GM19240 (cell line): ENCODE measurements at regions not wholly inside any gene's neighbourhood (a gene's known extent, or its start where the extent isn't known, plus 50 kb on each side); places are given as distances from the start of the nearest gene placed in this dataset.

Source experiments
- DNase-seq: peaks from one replicate; pipeline ENCODE4 v3.0.0; 2011; ENCODE audit warnings: low spot score; ENCODE audit not compliant: insufficient read length

DNA sequence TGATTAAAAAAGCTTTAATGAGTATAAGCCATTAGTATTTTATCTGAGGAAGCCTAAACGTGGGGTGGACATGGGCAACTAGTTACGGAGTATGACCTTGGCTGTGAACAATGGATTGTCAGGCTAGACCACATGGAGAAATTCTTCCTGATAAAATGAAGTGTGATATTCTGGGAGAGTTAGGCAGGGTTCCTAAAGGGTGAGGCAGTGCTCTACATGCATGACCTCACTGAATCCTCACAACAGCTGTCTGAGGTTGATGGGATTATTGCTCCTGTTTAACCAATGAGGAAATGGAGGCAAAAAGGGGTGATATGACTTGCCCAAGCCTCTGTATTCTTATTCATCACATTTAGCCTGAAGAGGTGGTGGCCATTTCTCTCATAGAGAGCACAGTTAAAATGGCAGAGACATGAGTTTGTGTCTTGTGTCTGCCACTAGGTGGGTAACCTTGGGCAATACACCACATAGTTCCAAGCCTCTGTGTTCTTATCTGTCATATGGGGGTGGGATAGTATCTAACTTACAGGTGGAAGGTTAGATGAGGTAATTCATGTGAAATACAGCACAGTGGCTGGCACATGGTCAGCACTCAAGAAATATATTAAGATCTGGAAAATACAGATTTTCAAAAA lies 96.1 kb upstream of the NR3C1 start:
- DNase-seq, result no peak

- DNase-seq, result no peak
These were observed 95.3 kb upstream of the NR3C1 start for GRCh38 chr5:143498821-143499220.

DNA sequence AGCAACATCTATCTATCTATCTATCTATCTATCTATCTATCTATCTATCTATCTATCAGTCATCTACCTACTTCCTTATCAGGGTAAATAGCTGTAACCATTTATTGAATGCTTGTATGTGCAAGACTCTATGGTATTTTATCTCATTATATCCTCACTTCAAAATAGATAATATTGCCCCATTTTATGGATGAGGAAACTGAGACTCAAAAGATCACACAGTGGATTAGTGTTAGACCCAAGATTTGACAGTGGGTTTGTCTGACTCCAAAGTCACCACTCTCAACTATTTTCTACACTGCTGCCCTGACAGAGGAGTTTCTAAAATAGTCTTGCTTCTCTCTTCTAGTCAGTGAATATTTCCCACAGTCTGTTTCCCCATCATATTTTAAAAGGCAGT lies 94.3 kb upstream of the NR3C1 start:
- no peak for DNase-seq

GRCh38 chr5:143496943-143497342 lies 93.5 kb upstream of the NR3C1 start:
- no peak for DNase-seq

DNA sequence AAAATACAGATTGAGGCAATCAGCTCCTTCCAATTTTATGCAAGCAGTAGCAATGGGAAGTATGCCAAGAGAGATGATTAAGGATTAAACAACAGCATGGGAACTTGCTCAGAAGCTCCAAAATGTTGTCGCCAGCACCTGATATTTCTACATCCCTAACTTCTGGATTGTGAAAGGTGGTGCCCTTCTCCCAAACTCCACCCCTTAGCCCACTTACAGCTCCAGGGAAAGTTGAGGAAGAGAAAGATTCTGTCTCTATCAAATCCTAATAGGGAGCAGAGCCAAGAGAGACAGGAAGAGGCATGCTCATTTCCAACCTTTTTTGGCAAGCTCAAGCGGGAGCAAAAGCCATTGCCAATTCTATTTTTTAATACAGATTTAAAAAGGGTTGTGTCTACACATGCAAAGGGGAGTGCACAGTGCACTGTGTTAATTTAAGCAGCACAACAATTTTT lies 92.4 kb upstream of the NR3C1 start:
- DNase-seq, result no peak

DNA sequence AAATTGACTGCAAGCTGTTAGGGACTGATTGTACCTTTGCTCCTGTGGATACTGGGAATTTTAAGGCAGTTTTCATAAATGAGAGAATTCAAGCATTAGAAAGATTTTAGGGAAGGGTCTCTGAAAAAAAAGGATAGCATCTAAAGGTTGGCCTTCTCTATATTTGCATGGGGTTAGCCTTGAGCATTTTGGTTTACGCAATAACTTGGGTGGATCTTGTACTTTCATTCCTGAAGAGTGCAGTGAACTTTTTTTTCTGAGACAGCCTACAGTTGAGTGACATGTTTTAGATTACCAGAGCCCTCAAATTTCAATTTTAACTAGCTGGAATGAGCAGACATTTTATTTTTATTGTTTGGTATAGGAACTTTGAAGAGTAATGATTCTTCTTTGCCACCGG lies 91.6 kb upstream of the NR3C1 start:
- no peak for DNase-seq

DNA sequence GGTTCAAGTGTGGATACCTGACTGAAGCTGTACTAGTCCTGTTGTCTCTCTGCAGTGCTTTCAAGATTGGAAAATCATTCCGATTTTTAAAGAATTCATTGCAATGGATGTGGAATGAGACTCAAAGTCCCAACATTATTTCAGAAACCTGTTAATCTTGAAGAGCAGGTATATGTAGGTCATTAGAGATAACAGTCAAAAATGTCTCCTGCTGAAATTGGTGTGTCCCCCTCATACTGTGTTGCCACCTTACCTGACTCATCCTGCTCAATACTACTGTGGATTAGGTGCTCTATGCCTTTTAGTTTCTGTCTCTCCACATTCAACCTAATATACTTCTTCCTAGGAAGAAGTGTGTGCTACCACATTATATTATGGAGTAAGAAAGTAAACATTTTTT lies 91.1 kb upstream of the NR3C1 start:
- DNase-seq, result no peak

DNA sequence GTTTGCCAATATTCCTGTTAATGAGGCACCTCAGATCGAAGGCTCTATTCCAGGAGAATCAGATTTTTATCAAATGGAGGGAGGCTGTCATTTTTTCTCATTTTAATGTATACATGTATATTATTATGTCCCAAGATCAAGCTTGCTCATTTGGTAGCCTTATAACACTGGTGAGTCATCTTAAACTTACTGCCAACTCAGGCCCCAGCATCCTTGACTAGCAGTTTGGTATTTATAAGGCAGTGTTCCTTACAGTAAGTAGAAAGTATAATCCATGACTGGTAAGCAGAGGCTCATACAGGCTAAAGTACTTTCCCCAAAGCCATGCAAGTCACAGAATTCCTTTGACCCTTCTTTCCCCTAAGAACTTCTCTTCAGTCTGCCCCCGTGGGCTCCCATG lies 90.7 kb upstream of the NR3C1 start:
- DNase-seq, result no peak

GRCh38 chr5:143492783-143493182 lies 89.3 kb upstream of the NR3C1 start:
- no peak for DNase-seq

DNA sequence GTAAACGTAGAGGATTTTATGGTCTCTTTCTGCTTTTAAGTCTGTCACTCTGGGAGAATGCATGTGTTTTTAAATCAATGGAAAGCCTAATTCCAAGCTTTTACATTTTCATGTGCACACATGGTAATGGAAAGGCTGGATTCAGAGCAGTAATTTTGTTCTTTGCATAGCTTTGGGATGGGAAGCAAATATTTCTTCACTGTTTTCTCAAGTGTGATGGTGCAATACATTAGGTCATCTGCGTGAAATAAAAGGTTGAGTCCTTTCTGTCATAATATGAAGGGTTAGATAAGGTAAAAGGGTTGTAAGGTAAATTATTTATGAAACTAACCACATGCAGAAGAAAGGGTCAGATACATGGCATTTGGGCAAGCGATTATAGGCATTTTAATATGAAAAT lies 88.2 kb upstream of the NR3C1 start:
- DNase-seq, result no peak

- DNase-seq, result no peak
These were observed 84.9 kb upstream of the NR3C1 start for GRCh38 chr5:143488381-143488780.

GRCh38 chr5:143484601-143485000 lies 81.1 kb upstream of the NR3C1 start:
- DNase-seq, result no peak

- DNase-seq, result no peak
These were observed 78.4 kb upstream of the NR3C1 start for GRCh38 chr5:143481697-143482531.

DNA sequence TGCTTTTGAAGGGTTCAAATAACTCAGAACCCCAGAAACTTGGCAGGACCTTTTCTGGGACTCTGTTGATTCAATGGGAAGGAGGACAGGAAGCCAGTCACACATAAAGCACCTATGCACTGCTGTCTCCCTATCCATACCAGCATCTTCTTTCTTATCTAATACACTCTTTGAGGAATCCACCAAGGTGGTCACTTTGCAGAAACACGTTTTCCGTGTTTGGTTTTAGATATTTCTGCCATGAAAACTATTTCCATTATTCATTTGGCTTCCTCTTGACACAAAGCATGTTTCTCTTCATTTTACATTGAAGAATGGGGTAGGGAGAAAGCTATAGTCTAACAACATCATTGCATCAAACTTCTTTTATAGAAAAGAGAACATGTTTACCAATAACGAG lies 76.5 kb upstream of the NR3C1 start:
- DNase-seq, result no peak

GRCh38 chr5:143479394-143479793 lies 75.9 kb upstream of the NR3C1 start:
- no peak for DNase-seq

- DNase-seq, result no peak
These were observed 73.2 kb upstream of the NR3C1 start for GRCh38 chr5:143476601-143477211.

DNA sequence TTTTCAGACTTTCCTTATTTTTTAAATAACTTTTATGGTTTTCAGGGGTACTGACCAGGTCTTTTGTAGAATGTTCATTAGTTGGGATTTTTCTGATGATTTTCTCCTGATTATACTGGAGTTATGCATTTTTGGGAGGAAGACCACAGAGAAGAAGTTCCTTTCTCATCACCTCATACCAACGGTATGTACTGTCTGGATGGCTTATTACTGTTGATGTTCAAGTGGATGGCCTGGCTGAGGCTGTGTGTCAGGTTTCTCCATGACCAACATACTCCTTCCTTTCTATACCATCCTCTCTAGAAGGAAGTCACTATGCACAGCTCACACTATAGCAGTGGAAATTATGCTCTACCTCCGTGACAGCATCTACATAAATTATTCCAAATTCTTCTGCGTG lies 71.1 kb upstream of the NR3C1 start:
- no peak for DNase-seq

DNA sequence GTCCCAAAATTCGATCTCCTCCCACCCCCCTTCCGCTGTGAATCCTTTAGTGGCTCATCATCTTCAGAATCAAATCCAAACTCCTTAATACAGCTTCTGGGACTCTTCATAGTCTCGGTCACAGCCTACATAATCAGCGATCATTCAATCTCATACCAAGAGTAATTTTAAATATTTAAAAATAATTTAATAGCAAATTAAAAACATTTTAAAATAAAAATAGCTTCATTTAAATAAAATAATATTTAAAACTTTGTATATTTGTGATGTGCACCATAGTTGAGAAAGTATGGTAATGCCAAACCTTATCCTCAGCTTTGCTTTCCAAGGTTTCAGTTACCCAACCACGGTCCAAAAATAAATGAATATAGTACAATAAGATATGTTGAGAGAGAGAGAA lies 70.0 kb upstream of the NR3C1 start:
- no peak for DNase-seq

GRCh38 chr5:143472576-143472975 lies 69.1 kb upstream of the NR3C1 start:
- DNase-seq, result no peak

DNA sequence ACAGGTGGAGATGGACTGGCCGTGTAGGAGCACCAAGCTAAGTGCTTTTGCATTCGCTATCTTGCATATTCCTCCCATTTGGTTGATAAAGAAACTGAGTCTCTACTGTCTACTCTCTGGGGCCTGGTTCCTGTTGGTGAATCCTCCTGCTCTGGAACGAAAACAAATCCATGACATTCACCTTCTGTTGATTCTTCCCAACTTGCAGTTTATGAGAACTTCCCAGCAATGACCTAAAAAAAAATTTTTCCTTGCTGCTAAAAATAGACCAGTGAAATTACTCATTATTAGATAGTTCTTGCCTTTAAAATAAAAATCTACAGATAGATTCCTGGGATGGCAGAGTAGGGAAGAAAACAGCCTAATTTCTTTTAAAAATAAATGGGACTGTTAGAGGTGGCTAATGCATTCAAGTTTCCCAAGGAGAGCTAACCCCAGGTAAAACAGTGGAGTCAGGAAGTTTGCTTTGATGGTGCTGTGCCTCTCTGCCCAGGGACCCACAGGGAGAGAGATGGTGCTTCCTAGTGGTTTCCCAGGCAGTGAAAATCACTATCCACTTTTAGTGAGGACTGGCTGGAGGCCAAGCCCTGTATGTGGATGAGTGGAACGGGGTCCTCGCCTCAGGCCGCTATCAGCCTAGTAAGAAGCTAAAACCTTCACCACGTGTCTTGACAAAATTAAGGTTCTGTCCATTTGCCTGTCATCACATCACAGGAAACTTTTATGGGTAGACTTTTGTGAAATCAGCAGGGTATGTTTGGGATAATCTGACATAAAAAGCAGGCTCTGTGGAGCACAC lies 68.4 kb upstream of the NR3C1 start:
- DNase-seq, result no peak

DNA sequence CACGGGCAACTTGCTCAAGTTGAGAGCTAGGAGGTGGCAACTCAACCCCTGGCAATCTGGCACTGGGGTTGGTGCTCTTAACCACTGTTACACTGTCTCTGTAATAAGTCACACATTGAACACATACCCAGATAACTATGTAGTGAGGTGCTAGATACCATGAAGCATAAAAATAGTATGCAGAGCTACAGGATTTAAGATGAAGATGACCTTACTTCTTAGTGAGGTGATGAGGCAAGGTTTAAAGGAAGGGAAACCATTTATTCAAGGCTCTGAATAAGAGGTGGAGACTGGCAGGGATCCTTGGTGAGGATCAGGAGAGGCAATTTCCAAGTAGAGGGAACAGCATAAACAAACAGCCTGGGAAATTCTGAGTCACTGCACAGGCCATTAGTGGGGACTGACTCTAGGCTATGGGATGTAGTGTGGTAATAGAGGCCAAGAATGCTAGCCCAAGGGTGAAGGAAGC lies 67.6 kb upstream of the NR3C1 start:
- DNase-seq, result no peak

DNA sequence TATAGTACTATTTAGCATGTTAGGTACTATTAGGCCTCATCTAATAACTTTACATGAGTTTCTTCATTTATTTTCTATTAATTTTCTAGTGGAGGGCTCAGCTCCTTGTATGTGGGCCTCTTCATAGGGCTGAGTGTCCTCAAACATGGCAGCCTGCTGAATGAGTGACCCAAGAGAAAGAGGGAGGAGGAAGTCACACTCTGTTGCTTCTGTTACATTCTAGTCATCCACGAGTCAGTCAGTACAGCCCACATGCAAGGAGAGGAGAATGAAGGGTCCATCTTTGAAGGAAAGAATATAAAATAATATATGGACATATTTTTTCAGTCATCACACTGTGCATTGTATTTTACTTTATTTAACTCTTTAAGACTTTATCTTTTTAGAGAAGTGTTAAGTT lies 66.6 kb upstream of the NR3C1 start:
- DNase-seq, result no peak
